Breast epithelium (tissue), 4 donors: ENCODE measurements at regions not wholly inside any gene's neighbourhood (a gene's known extent, or its start where the extent isn't known, plus 50 kb on each side); places are given as distances from the start of the nearest gene placed in this dataset.

ENCODE experiments used
- DNase-seq, 2 donors: peaks; one replicate each; pipeline ENCODE4 v3.0.0-alpha.2; 2019; ENCODE audit warnings: low spot score in 2 of 2
- H3K27ac ChIP-seq, 2 donors: fragments of 200-600 bp; sonication (generic) in 1 of 2; one replicate each; pipeline ENCODE4 v1.5.1; 2016 to 2019; ENCODE audit warnings: mild to moderate bottlenecking in 1 of 2
- H3K27me3 ChIP-seq, 2 donors: fragments of 200-600 bp; sonication (generic) in 1 of 2; one replicate each; pipeline versions ENCODE4 v1.5.1 to v1.6.0; 2017 to 2019; ENCODE audit warnings: control low read depth in 1 of 2, mild to moderate bottlenecking in 1 of 2
- H3K36me3 ChIP-seq: fragments of 200-600 bp; one replicate; pipeline ENCODE4 v1.5.1; 2019
- H3K4me1 ChIP-seq, 2 donors: fragments of 200-600 bp; sonication (generic); one replicate each; pipeline ENCODE4 v1.5.1; 2016 to 2019; ENCODE audit warnings: control low read depth in 1 of 2
- H3K4me3 ChIP-seq, 3 donors: fragments of 200-600 bp; sonication (generic); 1 replicate in 2 of 3; 2 replicates in 1 of 3; pipeline ENCODE4 v1.5.1; 2016 to 2019; ENCODE audit warnings: mild to moderate bottlenecking in 3 of 3, moderate library complexity in 2 of 3
- H3K9me3 ChIP-seq, 2 donors: fragments of 200-600 bp; sonication (generic) in 1 of 2; one replicate each; pipeline ENCODE4 v1.5.1; 2016 to 2019; ENCODE audit warnings: control low read depth in 1 of 2
- POLR2A ChIP-seq: fragments of 450-650 bp; IDR thresholded peaks from one replicate; pipeline ENCODE4 v1.6.1; 2016; ENCODE audit warnings: antibody characterized with exemption, mild to moderate bottlenecking, moderate library complexity
- POLR2AphosphoS5 ChIP-seq, 3 donors: sonication (generic); formaldehyde crosslinking; IDR thresholded peaks; one replicate each; pipeline ENCODE4 v1.6.1; 2017; ENCODE audit warnings: antibody characterized with exemption in 3 of 3
- intact Hi-C: fragments of 100-400 bp; cut with DNase I; formaldehyde crosslinking; loops from one replicate; pipeline ENCODE4 v1.15.1; 2023; ENCODE audit warnings: low total_unique reads
- TF ChIP-seq, protein P1 (sequence below), 3 donors: fragments of 450-650 bp; IDR thresholded peaks; one replicate each; pipeline ENCODE4 v1.5.1; 2016 to 2017; ENCODE audit warnings: antibody characterized with exemption in 3 of 3, mild to moderate bottlenecking in 3 of 3, moderate library complexity in 3 of 3

DNA sequence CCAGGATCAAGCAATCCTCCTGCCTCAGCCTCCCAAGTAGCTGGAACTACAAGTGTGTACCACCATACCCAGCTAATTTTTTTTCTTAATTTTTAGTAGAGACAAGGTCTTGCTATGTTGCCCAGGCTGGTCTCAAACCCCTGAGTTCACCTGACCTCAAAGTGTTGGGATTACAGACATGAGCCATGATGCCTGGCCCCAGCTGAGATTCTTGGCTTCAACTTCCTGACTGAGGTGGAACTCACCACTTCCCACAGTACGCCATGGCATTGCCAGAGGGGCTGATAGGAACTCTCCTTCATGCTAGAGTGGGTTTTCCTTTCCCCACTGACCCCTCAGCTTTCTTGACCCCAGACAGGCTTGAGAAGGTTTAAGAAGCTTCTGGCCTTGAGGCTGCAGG is 251.0 kb upstream of the CSF3R start:
- Histone ChIP-seq H3K4me1 (no peaks in the 10 kb centered on the region), H3K27me3 (peaks cover 0 to 17% of the 10 kb centered on the region in 2 donors)
- DNase-seq = no peak

DNA sequence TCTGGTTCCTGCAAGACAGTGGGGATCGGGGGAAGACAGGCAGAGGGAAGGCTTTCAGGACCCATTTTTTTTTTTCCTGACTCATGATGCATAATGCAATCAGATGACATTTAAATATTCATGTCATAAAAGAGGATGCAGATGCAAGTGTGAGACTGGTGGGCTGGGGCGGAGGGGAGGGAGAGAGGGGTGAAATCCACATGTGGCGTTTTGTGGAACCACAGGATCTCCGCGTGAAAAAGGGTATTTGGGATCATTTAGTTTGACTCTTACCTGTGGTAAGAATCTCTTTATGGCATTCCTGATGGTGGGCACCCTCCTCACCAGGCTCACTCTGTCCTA is 249.3 kb upstream of the CSF3R start:
- intact Hi-C loops = no loop called here
- no peak overlapping the region for H3K4me3 ChIP-seq
- H3K4me1 ChIP-seq = no peaks in the 10 kb centered on the region
- no peaks in the 10 kb centered on the region for H3K9me3 ChIP-seq
- peaks cover 0 to 7% of the 10 kb centered on the region in 2 donors for H3K27me3 ChIP-seq
- TF ChIP-seq, protein P1, sequence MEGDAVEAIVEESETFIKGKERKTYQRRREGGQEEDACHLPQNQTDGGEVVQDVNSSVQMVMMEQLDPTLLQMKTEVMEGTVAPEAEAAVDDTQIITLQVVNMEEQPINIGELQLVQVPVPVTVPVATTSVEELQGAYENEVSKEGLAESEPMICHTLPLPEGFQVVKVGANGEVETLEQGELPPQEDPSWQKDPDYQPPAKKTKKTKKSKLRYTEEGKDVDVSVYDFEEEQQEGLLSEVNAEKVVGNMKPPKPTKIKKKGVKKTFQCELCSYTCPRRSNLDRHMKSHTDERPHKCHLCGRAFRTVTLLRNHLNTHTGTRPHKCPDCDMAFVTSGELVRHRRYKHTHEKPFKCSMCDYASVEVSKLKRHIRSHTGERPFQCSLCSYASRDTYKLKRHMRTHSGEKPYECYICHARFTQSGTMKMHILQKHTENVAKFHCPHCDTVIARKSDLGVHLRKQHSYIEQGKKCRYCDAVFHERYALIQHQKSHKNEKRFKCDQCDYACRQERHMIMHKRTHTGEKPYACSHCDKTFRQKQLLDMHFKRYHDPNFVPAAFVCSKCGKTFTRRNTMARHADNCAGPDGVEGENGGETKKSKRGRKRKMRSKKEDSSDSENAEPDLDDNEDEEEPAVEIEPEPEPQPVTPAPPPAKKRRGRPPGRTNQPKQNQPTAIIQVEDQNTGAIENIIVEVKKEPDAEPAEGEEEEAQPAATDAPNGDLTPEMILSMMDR (IDR thresholded peaks at IDR 0.05) = no peak
- TF ChIP-seq POLR2A (no peak), POLR2AphosphoS5 (IDR thresholded peaks at IDR 0.05) (no peak)
- no peak for DNase-seq
- no peaks in the 10 kb centered on the region for H3K36me3 ChIP-seq
- H3K27ac ChIP-seq = no peak overlapping the region

More for the DNA sequence above, 251.0 kb upstream of the CSF3R start:
- intact Hi-C loops = no loop called here
- Histone ChIP-seq H3K27ac (no peak overlapping the region), H3K9me3 (no peaks in the 10 kb centered on the region), H3K36me3 (no peaks in the 10 kb centered on the region), H3K4me3 (no peak overlapping the region)
- TF ChIP-seq POLR2A (no peak), POLR2AphosphoS5 (IDR thresholded peaks at IDR 0.05) (no peak)
- TF ChIP-seq, protein P1 (IDR thresholded peaks at IDR 0.05) = no peak

DNA sequence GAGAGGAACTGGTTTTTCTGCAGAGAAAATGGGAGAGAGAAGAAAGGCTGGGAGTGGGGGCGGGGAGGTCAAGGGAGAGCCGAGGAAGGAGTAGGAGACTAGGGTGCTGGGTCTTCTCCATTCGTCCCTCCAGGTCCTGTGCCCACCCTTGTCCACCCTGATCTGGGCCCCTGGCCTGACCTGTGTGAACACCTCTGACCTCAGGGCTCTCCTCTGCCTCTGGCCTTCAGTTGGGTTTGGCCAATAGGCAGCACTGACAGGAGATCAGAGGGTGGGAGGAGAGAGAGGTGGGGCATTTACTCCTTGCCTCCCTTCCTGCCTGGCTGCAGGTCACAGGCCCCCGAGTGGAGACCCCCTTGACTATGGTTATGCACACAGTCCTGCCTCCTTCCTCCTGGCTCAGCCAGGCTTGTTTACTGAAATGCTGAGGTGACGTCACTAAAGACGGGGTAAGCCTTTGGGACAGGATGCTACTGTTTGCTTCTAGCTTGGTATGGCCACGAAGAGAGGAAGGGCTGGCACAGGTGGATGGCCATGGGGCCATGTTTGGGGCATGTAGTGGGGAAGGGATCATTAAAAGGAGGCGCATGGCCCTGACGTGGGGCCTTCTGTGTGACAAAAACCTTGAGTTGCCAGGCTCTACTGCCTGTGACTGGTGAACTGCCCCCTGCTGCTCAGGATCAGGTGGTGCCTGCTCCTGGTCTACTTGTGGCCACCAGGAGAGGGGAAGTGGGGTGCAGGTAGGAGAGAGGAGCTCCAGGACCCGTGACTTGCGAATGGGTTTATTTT is 248.7 kb upstream of the CSF3R start:
- intact Hi-C loops = no loop called here
- TF ChIP-seq POLR2AphosphoS5 (IDR thresholded peaks at IDR 0.05) = no peak
- no peak for TF ChIP-seq POLR2A
- TF ChIP-seq, protein P1 (IDR thresholded peaks at IDR 0.05) = no peak
- H3K4me3 ChIP-seq = no peak overlapping the region
- no peak for DNase-seq
- no peaks in the 10 kb centered on the region for H3K9me3 ChIP-seq
- H3K27ac ChIP-seq = no peak overlapping the region
- H3K4me1 ChIP-seq = no peaks in the 10 kb centered on the region
- peaks cover 0 to 6% of the 10 kb centered on the region in 2 donors for H3K27me3 ChIP-seq
- no peaks in the 10 kb centered on the region for H3K36me3 ChIP-seq

DNA sequence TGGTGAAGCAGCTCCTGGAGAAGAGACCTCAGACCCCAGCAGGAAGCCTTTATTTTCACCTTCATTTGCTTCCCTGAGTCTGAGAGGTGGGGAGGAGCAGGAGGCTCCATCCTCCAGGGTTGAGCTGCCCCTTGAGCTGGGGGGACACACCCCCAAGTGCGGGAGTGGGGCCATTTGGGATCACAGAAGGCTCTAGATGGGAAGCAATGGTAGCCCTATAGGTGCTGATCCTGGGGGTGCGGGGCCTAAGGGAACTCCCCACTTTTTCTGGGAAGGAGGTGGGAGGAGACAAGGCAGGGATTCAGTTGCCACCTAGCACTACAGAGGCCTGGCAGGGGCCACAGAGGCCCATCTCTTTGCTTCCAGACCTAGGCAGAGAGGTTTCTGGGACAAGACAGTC is 247.9 kb upstream of the CSF3R start:
- no peaks in the 10 kb centered on the region for H3K36me3 ChIP-seq
- intact Hi-C loops = no loop called here
- H3K27ac ChIP-seq = no peak overlapping the region
- TF ChIP-seq, protein P1 (IDR thresholded peaks at IDR 0.05) = no peak
- TF ChIP-seq POLR2AphosphoS5 (IDR thresholded peaks at IDR 0.05) (no peak), POLR2A (no peak)
- H3K4me1 ChIP-seq = no peaks in the 10 kb centered on the region
- H3K4me3 ChIP-seq = no peak overlapping the region
- no peaks in the 10 kb centered on the region for H3K9me3 ChIP-seq
- H3K27me3 ChIP-seq = peaks cover 0 to 3% of the 10 kb centered on the region in 2 donors
- no peak for DNase-seq

DNA sequence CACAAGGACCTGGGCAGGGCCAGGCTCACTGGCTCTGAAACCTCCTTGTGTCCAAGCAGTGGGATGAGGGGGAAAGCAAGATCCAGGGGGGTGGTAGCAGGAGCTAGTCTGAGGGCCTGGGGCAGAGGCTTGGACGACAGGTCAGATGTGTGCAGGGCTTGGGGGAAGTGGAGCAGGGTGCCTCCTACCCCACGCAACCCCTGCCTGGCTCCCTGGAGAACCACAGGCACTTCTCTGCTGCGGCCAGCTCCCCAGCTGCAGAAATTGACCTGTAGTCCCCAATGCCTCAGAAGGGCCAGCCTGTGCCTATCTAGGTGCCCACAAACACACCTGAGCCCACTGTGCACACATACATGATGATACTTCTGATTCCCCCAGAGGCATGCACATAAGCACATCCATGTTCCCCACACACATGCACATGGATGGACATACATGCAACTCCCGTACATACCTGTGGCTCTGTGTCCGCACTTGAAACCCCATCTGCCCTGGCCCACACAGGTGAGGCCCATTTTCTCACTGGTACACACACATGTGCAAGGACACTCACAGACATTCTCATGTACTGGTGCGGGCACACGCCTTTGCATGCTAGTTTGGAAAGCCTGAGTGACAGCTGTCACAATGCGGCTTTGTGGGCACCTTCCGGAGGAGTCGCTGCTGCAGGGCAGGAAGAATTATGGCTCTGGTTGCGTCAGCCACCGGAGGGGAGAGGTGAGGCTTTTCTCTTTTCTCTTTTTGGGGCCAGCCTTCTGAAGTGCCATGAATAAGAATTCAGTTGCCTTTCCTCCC is 247.2 kb upstream of the CSF3R start:
- no peaks in the 10 kb centered on the region for H3K4me1 ChIP-seq
- no peaks in the 10 kb centered on the region for H3K9me3 ChIP-seq
- TF ChIP-seq, protein P1 (IDR thresholded peaks at IDR 0.05) = no peak
- TF ChIP-seq POLR2AphosphoS5 (IDR thresholded peaks at IDR 0.05) (no peak), POLR2A (no peak)
- DNase-seq = no peak
- no peak overlapping the region for H3K4me3 ChIP-seq
- peaks cover 0 to 3% of the 10 kb centered on the region in 2 donors for H3K27me3 ChIP-seq
- H3K27ac ChIP-seq = no peak overlapping the region
- intact Hi-C loops = no loop called here
- no peaks in the 10 kb centered on the region for H3K36me3 ChIP-seq
